Activated naive CD4-positive, alpha-beta T cell treated with anti-CD3 and anti-CD28 coated beads, Interleukin-2, amount 50 U/mL, for 72 hours (primary cell): ENCODE measurements at regions not wholly inside any gene's neighbourhood (a gene's known extent, or its start where the extent isn't known, plus 50 kb on each side); places are given as distances from the start of the nearest gene placed in this dataset.
"Not testable (repeated sequence)": the region's sequence is repeated elsewhere in the genome, so short reads cannot be mapped to it uniquely, and the experiment has no call there.

Experiments used
- ATAC-seq, 2 donors: fragments of 150-1000 bp; cut with Tn5 transposase; 2 replicates each; pipeline ENCODE4 v1.10.0; 2021; ENCODE audit warnings: mild to moderate bottlenecking in 2 of 2, moderate library complexity in 2 of 2
- DNase-seq, 2 donors: peaks; one replicate each; pipeline ENCODE4 v3.0.0; 2021 to 2022; ENCODE audit warnings: low spot score in 2 of 2
- H3K27ac Mint-ChIP-seq, 2 donors: one replicate each; pipeline ENCODE4 v1.8.0; 2022; ENCODE audit warnings: mild to moderate bottlenecking in 2 of 2, mixed read lengths in 2 of 2
- H3K36me3 Mint-ChIP-seq, 2 donors: one replicate each; pipeline ENCODE4 v1.8.0; 2022; ENCODE audit warnings: mixed read lengths in 2 of 2
- H3K9me3 Mint-ChIP-seq, 2 donors: one replicate each; pipeline ENCODE4 v1.8.0; 2022; ENCODE audit warnings: mixed read lengths in 2 of 2

GRCh38 chr14:87391066-87391465, 601.9 kb downstream of the GALC start:
- no peak for DNase-seq
- no peak for ATAC-seq
- no peak overlapping the region for H3K27ac Mint-ChIP-seq

GRCh38 chr14:87388946-87389345, 604.0 kb downstream of the GALC start:
- ATAC-seq (no peak), DNase-seq (no peak)
- H3K36me3 Mint-ChIP-seq: no peaks in the 10 kb centered on the region
- H3K27ac Mint-ChIP-seq: no peak overlapping the region
- H3K9me3 Mint-ChIP-seq: peaks cover 12 to 14% of the 10 kb centered on the region in 2 donors

More at GRCh38 chr14:87391066-87391465, 601.9 kb downstream of the GALC start:
- Mint-ChIP-seq H3K36me3 (no peaks in the 10 kb centered on the region), H3K9me3 (peaks cover 7 to 10% of the 10 kb centered on the region in 2 donors)

- no peak overlapping the region for H3K27ac Mint-ChIP-seq
- no peak for DNase-seq
- H3K36me3 Mint-ChIP-seq: no peaks in the 10 kb centered on the region
- peaks cover 23% of the 10 kb centered on the region in 2 donors for H3K9me3 Mint-ChIP-seq
- no peak for ATAC-seq
Observed at GRCh38 chr14:87387806-87388205, 605.2 kb downstream of the GALC start.

- no peak overlapping the region for H3K27ac Mint-ChIP-seq
Observed at GRCh38 chr14:87386524-87386923, 606.5 kb downstream of the GALC start.

GRCh38 chr14:87380054-87380453, 612.9 kb downstream of the GALC start:
- Mint-ChIP-seq H3K36me3 (no peaks in the 10 kb centered on the region), H3K27ac (no peak overlapping the region), H3K9me3 (peaks cover 17 to 23% of the 10 kb centered on the region in 2 donors)
- ATAC-seq (no peak), DNase-seq (no peak)

More at GRCh38 chr14:87386524-87386923, 606.5 kb downstream of the GALC start:
- DNase-seq: no peak
- no peak for ATAC-seq
- H3K36me3 Mint-ChIP-seq: no peaks in the 10 kb centered on the region
- H3K9me3 Mint-ChIP-seq: peaks cover 23 to 28% of the 10 kb centered on the region in 2 donors

- DNase-seq (no peak), ATAC-seq (no peak)
- Mint-ChIP-seq H3K36me3 (no peaks in the 10 kb centered on the region), H3K27ac (no peak overlapping the region), H3K9me3 (peaks cover 4 to 13% of the 10 kb centered on the region in 2 donors)
Observed at GRCh38 chr14:87368751-87369150, 624.2 kb downstream of the GALC start.

GRCh38 chr14:87360246-87360645, 632.7 kb downstream of the GALC start:
- DNase-seq, H3K27ac Mint-ChIP-seq, ATAC-seq: not testable (repeated sequence)
- Mint-ChIP-seq H3K9me3 (peaks cover 15 to 18% of the 10 kb centered on the region in 2 donors), H3K36me3 (peaks cover 0 to 17% of the 10 kb centered on the region in 2 donors)

GRCh38 chr14:87351007-87351406, 642.0 kb downstream of the GALC start:
- peaks cover 0 to 4% of the 10 kb centered on the region in 2 donors for H3K36me3 Mint-ChIP-seq
- no peak overlapping the region for H3K27ac Mint-ChIP-seq
- H3K9me3 Mint-ChIP-seq: peaks cover 19 to 26% of the 10 kb centered on the region in 2 donors

GRCh38 chr14:87349921-87350320, 643.1 kb downstream of the GALC start:
- ATAC-seq: no peak
- Mint-ChIP-seq H3K27ac (no peak overlapping the region), H3K9me3 (peaks cover 24 to 26% of the 10 kb centered on the region in 2 donors), H3K36me3 (peaks cover 0 to 4% of the 10 kb centered on the region in 2 donors)
- DNase-seq: no peak

More at GRCh38 chr14:87351007-87351406, 642.0 kb downstream of the GALC start:
- no peak for DNase-seq
- ATAC-seq: no peak

- H3K27ac Mint-ChIP-seq: no peak overlapping the region
- DNase-seq (no peak), ATAC-seq (no peak)
- no peaks in the 10 kb centered on the region for H3K36me3 Mint-ChIP-seq
- peaks cover 14 to 23% of the 10 kb centered on the region in 2 donors for H3K9me3 Mint-ChIP-seq
Observed at GRCh38 chr14:87343652-87344051, 649.3 kb downstream of the GALC start.

- H3K36me3 Mint-ChIP-seq: no peaks in the 10 kb centered on the region
- peaks cover 0 to 4% of the 10 kb centered on the region in 2 donors for H3K9me3 Mint-ChIP-seq
- DNase-seq (no peak), ATAC-seq (no peak)
- no peak overlapping the region for H3K27ac Mint-ChIP-seq
Observed at GRCh38 chr14:87334997-87335685, 657.8 kb downstream of the GALC start.

- Mint-ChIP-seq H3K27ac (no peak overlapping the region), H3K9me3 (peaks cover 0 to 9% of the 10 kb centered on the region in 2 donors), H3K36me3 (no peaks in the 10 kb centered on the region)
- ATAC-seq (no peak), DNase-seq (no peak)
Observed at GRCh38 chr14:87331991-87332390, 661.0 kb downstream of the GALC start.

GRCh38 chr14:87325741-87326140, 667.2 kb downstream of the GALC start:
- H3K9me3 Mint-ChIP-seq: peaks cover 4 to 20% of the 10 kb centered on the region in 2 donors
- no peaks in the 10 kb centered on the region for H3K36me3 Mint-ChIP-seq
- DNase-seq (no peak), ATAC-seq (no peak)
- no peak overlapping the region for H3K27ac Mint-ChIP-seq

- ATAC-seq (no peak), DNase-seq (no peak)
- Mint-ChIP-seq H3K27ac (no peak overlapping the region), H3K36me3 (no peaks in the 10 kb centered on the region), H3K9me3 (peaks cover 4 to 15% of the 10 kb centered on the region in 2 donors)
Observed at GRCh38 chr14:87323191-87323590, 669.8 kb downstream of the GALC start.

- ATAC-seq (no peak), DNase-seq (no peak)
- no peak overlapping the region for H3K27ac Mint-ChIP-seq
- no peaks in the 10 kb centered on the region for H3K36me3 Mint-ChIP-seq
- H3K9me3 Mint-ChIP-seq: peaks cover 11 to 24% of the 10 kb centered on the region in 2 donors
Observed at GRCh38 chr14:87321548-87321947, 671.4 kb downstream of the GALC start.

GRCh38 chr14:87312894-87313205, 680.1 kb downstream of the GALC start:
- H3K36me3 Mint-ChIP-seq: no peaks in the 10 kb centered on the region
- H3K9me3 Mint-ChIP-seq: peaks cover 31 to 33% of the 10 kb centered on the region in 2 donors
- no peak overlapping the region for H3K27ac Mint-ChIP-seq
- ATAC-seq (no peak), DNase-seq (no peak)

- no peak for ATAC-seq
- Mint-ChIP-seq H3K36me3 (no peaks in the 10 kb centered on the region), H3K9me3 (peaks cover 28 to 30% of the 10 kb centered on the region in 2 donors), H3K27ac (no peak overlapping the region)
- DNase-seq: no peak
Observed at GRCh38 chr14:87312169-87312893, 680.7 kb downstream of the GALC start.

- DNase-seq: no peak
- Mint-ChIP-seq H3K36me3 (no peaks in the 10 kb centered on the region), H3K27ac (peak overlapping the region in 1 of 2 donors; percentile 23), H3K9me3 (peaks cover 27 to 28% of the 10 kb centered on the region in 2 donors)
- no peak for ATAC-seq
Observed at GRCh38 chr14:87309557-87309956, 683.4 kb downstream of the GALC start.
